ELR (cell line): ENCODE measurements at regions not wholly inside any gene's neighbourhood (a gene's known extent, or its start where the extent isn't known, plus 50 kb on each side); places are given as distances from the start of the nearest gene placed in this dataset.
A peak's percentile ranks its signal among the peaks of the same experiment; 100 is the strongest.
"Not testable (repeated sequence)": the region's sequence is repeated elsewhere in the genome, so short reads cannot be mapped to it uniquely, and the experiment has no call there.

Source experiments
- DNase-seq: peaks from one replicate; pipeline ENCODE4 v3.0.0-alpha.2; 2015; ENCODE audit warnings: low read depth

DNA sequence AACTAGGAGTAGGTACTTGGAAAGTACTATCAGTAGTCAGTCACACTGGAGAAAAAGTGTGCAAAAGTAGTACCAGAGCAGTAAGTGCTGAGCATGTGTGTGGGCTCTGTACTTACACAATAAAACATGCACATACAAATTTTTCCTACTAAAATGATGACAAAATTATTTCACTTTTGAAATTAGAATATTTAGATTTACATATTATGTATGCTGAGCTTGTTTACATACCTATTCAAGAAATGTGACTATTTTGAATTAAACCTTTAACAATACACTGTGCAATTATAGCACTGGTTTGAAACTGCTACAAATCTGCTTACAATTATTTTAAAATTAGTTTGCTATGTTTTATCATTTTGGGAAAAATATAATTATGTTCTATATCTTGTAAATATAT is 2781.6 kb upstream of the PCDH20 start:
- DNase-seq, result no peak

DNA sequence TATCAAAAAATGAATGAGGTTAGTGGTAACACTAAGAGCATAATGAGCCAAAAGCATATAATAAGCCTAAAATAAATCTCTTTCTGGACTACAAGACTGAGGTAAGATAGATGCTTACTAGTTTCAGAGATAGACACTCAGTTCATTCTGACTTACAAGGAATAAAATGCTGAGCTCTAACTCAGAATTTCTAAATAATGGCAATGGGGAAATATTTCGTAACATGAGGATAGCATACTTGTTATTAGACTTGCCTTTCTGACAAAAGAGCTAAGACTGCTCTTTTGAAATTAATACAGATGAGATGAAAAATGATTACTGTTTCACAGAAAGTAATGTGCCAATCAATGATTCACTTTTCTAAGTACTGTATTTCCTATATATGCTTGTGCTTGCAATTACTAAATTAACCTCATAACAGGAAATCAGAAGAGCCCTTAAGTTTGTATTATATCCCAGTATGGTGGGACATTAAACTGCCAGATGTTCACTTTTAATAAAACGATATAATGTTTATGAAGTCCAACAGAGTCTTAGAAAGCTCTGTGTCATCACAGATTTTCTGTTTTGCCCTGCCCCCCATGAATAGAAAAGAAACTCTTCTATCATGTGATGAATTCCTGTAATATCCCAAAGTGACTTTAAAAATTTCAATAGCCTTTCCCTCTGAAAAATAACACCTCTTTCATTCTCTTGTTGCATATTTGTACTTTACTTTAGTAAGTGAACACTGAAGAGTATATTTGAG is 2771.0 kb upstream of the PCDH20 start:
- no peak for DNase-seq

DNA sequence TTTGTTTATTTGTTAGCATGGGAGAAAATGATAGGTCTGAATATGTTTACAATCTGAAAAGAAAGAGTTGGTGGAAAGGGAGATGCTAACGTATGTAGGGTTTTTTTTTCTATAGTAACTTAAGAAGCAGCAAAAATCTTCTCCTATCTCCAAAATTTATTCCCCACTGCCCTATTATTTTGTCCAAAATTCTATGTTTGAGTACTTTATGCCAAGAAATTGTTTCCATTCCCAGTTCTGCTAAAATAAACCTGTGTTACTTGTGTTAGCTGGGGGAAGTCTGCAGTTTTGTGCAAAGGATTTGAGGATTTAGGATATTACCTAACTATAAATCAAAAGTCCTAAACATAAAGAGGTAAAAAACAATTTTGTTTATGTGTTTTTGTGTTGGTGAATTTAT is 2770.4 kb upstream of the PCDH20 start:
- no peak for DNase-seq

DNA sequence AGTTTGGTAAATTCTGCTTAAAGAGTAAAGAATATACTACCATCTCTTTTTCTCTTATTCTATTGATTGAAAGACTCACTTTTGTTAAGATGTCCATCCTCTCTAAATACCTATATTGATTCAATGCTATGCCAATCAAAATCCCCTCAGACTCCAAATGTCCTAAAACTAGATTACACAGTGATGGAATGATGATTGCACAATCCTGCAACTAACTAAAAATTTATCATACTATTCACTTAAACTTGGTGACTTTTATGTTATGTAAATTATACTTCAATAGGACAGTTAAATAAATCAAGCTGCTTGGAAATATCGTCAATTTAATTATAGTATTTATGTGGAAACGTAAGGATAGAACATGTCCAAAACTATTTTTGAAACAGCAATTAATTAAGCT is 2765.1 kb upstream of the PCDH20 start:
- DNase-seq, result no peak

DNA sequence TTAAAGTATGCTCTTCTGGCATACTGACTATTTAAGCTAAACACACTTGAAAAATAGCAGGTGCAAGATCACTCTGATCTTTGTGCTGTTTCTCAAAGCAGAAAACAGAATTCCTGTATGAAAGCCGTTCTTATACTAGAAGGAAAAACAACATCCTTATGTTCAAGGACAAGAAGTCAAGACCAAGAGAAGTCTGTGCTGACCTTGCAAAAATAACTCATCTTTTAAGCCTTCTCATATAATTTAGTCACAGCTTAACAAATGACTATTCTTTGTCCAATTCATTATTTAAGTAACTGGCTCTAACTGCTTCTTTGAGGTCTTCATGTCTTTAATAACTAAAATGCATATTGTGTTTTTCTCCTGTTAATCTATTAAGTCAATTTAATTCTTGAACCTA is 2750.2 kb upstream of the PCDH20 start:
- DNase-seq, result no peak

DNA sequence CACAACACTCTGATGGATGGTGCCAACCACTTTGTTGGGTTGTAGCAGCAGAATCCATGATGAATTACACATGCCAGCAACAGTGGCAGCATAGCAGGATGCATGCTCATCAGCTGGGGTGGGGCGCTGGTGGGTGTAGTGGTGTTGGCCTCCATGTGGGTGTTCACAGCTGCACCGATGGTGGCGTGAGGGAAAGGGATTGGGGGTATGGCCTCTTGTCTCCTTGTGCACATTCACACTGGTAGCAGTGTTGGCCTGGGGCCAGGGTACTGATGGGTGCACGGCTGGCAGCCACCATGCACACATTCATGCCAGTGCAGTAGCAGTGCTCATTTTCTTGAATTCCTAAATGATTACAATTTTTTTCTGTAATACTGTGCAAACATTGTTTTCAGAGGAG is 2748.8 kb upstream of the PCDH20 start:
- DNase-seq, result no peak

DNA sequence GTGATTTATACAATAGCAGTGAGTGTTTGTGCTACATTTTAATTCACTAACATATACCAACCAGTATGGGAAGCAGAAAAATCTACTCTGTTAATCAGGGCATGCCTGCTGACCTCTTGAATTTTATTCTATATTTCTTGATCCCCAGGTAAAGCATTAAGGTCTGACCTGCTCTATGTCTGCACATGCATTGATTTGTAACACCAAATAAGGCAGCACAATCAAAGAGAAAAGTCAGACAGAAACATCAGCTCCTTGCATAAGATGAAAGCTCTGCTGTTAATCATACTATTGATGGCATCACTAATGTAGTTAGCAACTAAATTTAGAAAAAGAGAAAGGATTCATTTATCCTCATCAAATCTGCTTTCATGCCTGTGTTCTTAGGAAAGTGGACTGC is 2744.8 kb upstream of the PCDH20 start:
- no peak for DNase-seq

DNA sequence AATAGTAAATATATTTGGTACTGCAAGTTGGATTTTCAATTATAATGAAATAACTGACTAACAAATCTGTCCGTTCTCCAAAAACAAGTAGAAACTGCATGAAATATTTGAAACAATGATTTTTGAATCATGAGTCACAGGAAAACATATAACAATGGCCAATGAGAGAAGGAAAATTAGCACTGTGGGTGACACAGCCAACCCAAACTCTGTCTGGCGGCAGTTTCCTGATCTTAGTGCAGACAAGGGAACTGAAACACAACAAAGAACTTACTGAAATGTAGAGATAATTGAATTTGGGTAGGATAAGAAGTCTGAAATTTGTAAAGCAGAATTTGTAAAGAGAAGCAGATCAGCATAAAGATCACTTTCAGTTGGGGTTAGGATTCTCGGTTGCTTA is 2743.3 kb upstream of the PCDH20 start:
- DNase-seq, result peak; percentile 36

DNA sequence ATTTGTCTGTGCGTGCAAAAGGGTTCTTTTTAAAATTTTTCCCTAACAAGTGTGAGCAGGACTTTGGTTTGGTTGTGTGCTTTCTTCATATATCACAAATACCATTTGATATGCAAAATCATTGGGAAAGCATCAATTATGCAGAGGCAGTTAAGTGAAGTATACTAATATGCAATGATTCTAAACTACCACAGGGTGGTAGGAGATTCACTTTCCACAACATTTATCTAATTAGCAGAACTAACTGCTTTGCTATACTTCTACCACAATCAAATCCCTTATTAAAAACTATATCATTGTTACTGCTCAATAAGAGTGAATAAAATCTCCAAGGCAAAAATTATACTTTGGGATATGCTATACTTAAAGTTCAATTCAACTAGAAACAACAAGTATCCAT is 2738.9 kb upstream of the PCDH20 start:
- peak; percentile 47 for DNase-seq

DNA sequence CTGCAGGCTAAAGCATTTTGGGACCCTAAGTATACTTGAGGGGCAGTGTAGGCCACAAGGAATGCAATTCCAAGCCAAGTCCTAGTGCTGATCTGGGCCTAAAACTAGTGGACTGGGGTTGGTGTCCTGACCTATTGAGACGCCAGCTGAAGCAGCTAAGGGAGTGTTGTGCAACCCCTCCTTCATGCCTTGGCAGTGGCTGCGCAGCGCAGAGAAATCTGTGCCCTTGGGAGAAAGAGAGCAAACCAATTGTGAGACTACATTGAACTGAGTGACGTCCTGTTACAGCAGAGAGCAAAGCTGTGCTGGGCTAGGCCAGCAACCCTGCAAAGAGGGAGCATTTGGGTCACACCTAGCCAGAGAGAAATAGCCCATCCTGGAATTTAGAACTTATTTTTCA is 2715.0 kb upstream of the PCDH20 start:
- DNase-seq, result no peak

DNA sequence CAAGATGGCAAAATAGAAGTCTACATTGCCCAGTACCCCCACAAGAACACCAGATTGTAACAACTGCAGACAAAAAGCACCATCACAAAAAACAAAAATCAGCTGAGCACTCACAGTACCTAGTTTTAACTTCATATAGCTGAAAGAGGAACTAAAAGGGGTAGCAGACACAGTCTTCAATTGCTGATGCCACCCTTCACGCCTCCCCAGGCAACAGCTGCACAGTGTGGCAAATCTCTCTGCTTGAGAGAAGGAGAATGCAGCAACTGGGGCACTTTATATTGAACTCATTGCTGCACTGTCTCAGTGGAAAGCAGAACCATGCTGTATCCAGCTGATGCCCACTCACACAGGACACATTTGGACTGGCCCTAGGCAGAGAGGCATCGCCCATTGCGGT is 2714.5 kb upstream of the PCDH20 start:
- no peak for DNase-seq

DNA sequence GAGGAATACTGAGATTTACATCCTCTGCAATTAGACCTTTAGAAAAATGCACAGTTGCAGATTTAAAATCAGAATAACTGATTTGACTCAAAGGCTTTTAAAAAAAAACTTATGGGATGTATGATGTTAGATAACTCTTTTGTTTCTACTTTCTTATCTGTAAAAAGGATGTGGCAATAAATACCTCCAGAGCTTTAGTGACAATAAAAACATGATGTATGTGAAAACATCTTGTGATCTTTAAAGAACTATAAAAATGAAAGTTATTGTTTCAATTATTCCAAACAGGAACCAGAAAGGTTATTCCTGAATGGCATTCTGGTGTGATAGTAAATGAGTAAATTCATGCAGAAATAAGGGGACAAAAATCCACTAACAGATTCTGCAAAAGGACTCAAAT is 2712.2 kb upstream of the PCDH20 start:
- DNase-seq, result no peak

DNA sequence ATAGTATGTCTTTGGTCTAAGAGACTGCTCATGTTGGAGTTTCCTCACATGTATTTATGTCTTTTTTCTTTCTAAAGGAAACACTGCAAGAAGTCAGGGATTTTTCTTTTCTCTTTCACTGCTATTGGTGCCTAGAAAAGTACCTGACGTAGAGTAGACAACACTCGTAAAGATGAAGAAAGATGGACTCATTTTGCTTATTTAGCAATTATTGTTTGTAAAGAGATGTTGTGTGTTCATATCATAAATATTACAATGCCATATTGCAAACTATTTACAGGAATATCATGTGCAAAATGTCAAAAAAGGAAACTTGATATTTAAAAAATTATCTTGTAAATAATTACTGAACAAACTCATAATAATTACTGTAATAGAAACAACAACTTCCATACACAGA is 2711.5 kb upstream of the PCDH20 start:
- DNase-seq, result no peak

DNA sequence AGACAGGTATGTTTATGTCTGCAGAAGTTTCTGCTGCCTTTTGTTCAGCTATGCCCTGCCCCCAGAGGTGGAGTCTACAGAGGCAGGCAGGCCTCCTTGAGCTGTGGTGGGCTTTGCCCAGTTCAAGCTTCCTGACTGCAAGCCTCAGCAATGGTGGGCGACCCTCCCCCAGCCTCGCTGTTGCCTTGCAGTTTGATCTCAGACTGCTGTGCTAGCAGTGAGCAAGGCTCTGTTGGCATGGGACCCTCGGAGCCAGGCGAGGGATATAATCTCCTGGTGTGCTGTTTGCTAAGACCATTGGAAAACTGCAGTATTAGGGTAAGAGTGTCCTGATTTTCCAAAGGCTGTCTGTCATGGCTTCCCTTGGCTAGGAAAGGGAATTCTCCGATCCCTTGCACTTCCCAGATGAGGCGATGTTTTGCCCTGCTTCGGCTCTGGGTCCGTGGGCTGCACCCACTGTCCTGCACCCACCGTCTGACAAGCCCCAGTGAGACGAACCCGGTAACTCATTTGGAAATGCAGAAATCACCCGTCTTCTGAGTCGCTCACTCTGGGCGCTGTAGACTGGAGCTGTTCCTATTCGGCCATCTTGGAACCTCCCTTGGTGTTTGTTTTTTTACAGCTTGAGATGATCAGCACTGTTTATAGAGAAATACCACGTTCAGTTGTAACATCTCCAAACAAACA is 2705.5 kb upstream of the PCDH20 start:
- not testable (repeated sequence) for DNase-seq

DNA sequence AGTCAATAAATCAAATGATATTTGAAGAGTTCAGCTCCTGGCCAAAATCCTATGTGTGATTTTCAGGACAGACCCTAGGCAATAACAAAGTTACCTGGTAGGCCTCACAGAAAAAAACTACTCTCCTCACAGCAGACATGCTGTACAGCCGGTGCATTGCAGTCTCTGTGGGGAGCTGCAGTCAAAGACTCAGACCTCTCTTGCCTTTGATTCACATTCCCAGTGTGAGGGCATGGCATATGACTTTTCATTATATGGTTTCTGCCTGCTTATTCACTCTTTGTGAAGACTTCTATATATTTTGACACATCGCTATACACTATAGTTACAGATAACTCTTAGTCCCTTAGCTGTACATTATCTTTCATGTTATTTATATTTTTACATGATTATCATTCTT is 2684.3 kb upstream of the PCDH20 start:
- no peak for DNase-seq

DNA sequence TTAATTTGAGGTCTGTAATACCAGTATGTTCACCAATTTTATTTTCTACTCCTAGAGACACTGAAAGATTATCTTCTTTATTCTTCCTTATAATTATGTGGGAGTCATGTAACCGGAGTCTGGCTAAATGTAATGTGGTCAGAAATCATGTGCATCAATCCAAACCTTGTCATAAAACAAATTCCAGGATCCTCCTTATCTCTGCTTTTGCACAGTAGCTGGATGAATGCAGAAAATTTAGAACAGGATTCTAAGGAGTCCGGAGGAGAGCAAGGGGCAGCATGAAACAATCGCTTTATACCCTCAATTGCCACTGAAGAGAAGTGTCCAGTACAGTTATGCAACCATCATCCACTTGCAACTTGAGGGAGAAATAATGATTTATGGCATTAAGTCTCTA is 2674.7 kb upstream of the PCDH20 start:
- no peak for DNase-seq

DNA sequence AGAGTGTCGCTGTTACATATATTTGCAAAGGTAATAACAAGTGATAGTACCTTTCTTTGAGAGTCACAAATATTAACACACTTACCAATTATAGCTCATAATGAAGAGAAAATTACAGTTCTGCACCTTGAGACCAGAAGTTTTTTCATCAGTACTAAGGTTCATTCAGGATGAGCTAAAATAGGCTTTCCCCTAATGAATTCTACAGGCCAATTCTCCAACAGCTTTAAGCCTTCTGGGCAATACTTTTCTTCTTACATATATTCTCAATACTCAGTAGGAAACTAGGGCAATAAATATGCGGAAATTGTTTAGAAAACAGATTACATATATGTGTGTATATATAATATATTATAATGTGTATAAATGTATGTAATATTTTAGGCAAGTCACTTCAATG is 2672.8 kb upstream of the PCDH20 start:
- DNase-seq, result no peak

DNA sequence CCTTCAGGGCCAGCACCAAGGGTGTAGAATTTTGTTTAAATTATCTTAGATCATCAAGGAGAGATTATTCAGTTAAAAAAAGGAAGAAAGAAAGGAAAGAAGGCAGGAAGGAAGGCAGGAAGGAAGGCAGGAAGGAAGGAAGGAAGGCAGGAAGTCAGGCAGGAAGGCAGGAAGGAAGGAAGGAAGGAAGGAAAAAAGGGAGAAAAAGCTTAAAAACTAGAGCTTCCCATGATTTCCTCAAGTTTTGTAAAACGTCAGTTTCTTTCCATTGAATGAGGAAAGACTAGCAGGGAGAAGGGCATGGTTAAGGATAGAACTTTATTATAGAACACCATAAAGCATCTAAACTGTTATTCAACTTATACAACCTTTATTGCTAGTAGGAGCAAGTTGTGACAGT is 2672.0 kb upstream of the PCDH20 start:
- no peak for DNase-seq

DNA sequence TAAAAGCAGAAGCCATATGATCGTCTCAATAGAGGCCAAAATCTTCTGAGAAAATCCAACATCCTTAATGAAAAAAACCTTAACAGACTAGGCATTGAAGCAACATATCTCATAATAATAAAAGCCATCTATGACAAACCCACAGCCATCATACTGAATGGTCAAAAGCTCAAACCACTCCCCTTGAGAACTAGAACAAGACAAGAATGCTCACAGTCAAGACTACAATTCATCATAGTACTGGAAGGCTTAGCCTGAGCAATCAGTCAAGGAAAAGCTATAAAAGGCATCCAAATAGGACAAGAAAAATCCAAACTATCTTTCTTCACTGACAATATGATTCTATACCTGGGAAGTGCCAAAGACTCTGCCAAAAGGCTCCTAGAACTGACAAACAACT is 2668.2 kb upstream of the PCDH20 start:
- no peak for DNase-seq

DNA sequence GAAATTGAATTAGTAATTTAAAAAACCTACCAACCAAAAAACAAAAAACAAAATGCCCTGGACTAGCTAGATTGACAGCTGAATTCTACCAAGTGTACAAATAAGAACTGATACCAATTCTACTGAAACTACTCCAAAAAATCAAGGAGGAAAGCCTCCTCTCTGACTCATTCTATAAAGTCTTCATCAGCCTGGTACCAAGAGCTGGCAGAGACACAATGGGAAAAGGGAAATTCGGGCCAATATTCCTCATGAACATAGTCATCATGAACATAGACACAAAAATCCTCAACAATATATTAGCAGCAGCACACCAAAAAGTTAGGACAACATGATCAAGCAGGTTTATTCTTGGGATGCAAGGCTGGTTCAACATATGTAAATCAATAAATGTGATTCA is 2667.7 kb upstream of the PCDH20 start:
- DNase-seq, result no peak

DNA sequence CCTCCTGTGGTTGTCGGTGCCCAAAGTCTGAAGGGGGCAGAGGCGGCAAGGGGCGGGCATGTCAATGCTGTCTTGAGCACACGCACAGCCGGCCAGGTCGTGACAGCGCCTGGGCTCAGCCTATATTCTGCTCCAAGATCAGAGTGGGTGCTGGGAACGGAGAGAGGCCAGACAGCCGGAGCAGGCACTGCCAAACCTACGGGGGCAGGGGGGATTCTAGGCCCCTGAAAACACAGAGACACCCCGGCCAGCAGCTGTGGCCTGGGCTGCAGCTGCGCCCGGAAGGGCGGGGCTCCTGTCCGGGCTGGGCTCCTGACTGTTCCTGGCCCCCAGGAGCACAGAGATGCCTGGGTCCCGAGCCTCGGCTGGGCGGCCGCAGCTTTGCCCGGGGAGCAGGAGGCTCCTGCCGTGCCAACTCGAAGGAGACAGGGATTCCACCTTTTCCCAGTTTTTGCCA is 2662.9 kb upstream of the PCDH20 start:
- no peak for DNase-seq

DNA sequence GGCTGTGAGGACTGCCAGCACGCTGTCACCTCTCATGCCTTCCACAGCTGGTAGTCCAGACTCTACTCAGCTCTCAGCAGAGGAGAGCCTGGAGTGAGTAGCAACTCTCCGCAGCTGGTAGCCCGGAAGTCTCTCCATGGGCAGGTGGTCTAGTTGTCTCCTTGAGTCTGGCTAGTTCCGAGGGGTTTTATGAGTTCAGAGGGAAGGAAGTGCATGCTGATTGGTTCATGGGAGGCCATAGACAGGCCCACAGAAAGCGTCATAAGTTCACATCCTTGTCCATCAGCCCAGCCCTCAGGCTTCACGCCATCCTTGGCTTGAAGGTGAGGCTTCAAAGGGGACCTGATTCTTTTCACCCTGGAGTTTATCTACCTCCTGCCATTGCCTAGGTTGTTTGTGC is 2662.4 kb upstream of the PCDH20 start:
- DNase-seq, result no peak

DNA sequence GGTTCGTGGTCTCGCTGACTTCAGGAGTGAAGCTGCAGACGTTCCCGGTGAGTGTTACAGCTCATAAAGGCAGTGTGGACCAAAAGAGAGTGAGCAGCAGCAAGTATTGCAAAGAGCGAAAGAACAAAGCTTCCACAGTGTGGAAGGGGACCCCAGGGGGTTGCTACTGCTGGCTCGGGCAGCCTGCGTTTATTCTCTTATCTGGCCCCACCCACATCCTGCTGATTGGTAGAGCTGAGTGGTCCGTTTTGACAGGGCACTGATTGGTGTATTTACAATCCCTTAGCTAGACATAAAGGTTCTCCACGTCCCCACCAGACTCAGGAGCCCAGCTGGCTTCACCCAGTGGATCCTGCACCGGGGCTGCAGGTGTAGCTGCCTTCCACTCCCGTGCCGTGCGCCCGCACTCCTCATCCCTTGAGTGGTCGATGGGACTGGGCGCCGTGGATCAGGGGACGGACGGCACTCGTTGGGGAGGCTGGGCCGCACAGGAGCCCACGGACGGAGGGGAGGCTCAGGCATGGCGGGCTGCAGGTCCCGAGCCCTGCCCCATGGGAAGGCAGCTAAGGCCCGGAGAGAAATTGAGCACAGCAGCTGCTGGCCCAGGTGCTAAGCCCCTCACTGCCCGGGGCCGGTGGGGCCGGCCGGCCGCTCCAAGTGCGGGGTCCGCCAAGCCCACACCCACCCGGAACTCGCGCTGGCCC is 2661.6 kb upstream of the PCDH20 start:
- not testable (repeated sequence) for DNase-seq
